8988T (cell line): ENCODE measurements at regions not wholly inside any gene's neighbourhood (a gene's known extent, or its start where the extent isn't known, plus 50 kb on each side); places are given as distances from the start of the nearest gene placed in this dataset.
A peak's percentile ranks its signal among the peaks of the same experiment; 100 is the strongest.
"Not testable (repeated sequence)": the region's sequence is repeated elsewhere in the genome, so short reads cannot be mapped to it uniquely, and the experiment has no call there.

Source experiments
- DNase-seq: peaks from one replicate; pipeline ENCODE4 v3.0.0; 2011

DNA sequence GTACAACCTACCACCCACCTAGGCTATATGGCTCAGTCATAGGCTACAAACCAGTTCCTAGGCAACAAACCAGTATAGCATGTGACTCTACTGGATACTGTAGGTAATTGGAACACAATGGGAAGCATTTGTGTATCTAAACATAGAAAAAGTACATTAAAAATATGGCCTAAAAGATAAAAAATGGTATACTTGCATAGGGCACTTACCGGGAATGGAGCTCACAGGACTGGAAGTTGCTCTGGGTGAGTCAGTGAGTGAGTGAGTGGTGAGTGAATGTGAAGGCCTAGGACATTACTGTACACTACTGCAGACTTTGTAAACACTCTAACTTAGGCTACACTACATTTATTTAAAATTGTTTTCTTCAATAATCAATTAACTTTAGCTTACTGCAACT is 139.2 kb upstream of the RBPJ start:
- DNase-seq = no peak

DNA sequence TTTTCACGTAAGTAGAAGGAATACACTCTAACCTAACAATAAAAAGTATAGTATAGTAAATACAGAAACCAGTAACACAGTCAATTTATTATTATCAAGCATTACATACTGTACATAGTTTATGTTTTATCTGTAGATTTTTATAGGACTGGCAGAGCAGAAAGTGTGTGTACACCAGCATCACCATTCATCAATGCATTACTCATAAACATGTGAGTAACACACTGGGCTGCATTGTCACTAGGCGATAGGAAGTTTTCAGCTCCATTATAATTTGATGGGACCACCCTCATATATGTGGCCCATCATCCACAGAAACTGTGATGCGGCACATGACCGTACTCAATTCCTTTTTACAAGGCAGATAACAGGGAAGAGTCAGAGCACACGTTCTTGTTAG is 137.8 kb upstream of the RBPJ start:
- DNase-seq = no peak

DNA sequence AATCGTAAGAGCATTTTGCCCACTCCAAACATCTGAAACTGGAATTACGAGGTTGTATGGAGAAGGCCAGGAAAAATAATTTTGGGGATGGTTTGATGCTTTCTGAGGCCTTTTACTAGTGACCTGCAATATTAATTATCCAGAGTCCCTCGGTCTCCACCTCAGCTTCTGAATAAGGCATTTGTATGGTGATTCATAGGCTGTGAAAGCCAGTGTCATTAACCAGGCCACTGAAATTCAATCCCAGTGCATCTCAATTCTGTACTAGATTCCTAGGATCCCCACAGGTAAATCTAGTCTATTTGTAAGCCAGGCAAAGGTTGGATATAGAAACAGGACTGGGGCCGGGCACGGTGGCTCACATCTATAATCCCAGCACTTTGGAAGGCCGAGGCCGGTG is 135.4 kb upstream of the RBPJ start:
- no peak for DNase-seq

DNA sequence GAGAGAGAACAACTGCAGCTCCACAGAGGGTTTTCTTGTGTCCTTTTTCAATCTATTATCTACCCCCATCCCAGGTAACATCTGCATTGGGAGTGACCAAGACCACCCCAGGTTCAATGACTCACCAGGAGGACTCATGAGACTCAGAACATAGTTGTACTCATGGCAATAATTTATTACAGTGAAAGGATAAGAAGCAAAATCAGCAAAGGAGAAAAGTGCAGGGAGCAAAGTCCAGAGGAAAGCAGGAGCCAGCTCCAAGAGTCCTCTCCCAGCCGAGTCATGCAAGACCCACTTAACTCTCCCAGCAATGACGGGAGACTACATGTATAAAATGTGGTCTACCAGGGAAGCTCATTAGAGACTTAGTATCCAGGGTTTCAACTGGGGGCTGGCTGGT is 129.5 kb upstream of the RBPJ start:
- no peak for DNase-seq

DNA sequence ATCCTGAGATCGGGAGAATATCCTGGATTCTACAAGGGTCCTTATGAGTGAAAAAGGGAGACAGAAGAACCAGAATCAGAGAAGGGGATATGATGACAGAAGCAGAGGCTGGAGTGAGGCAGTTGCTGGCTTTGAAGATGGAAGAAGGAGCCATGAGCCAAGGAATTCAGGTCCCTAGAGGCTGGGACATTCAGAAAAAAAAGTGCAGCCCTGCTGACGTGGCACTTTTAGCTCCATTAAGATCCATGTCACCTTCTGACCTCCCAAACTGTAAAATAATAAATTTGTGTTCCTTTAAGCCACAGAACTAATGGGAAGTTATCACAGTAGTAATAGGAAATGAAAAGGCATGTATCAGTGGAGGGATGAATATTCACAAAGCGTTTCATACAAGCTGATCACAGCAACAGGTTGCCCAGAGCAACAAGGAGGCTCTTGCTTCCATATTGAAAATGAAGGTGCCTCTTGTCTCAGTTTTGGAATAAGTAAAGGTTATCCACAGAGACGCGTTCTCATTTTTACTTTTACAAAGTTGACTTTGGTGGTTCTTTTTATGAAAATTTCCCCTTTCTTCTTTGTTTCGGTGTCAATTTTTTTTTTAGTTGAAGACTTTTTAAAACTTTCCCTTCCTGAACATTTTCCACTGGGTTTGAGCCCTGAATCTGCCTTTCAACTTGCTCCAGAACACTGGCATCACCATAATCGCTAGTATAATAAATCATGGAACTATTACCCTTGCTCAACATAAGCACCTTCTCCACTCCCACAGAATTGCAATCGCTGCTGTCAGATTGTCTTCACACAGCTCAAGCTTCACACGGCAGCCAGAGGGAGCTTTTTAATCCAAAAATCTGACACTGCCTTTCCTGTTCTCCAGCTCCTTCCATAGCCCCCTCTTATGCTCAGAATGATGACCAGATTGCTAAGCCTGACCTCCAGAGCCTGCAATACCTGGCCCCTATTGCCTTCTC is 127.6 kb upstream of the RBPJ start:
- no peak for DNase-seq

DNA sequence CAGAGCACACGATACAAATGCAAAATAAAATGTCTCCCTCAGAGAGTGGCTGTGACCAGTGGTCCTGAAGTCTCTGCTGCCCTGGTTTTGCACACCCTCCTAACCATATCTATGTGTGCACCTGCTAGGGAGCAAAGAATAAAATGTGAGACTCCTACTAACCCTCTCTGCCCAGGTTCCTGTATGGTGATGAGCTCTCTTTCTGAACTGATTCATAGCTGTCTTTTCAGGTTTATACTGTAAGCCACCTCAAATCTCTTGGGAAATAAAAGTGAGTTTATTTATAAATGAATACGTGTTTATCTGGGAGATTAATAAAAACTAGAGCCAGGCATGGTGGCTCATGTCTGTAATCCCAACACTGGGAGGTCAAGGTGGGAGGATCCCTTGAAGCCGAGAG is 126.0 kb upstream of the RBPJ start:
- DNase-seq = no peak

DNA sequence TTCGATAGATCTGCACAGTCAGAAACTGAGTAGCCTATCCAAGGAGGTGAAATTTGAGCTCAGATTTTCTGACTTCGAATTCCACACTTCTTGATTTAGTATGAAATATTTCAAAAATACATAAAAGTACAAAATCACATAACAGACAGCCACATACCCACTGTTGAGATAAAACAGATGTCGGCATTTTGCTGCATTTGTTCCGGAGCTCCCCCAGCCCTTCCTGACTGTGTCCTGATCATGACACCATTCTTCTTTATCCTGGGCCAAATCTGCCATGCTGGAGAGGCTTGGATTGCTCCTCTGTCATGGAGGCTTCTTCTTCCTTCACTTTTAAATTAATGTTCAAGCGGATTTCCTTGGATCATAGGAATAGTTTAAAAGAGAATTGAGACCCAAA is 124.2 kb upstream of the RBPJ start:
- DNase-seq = no peak

DNA sequence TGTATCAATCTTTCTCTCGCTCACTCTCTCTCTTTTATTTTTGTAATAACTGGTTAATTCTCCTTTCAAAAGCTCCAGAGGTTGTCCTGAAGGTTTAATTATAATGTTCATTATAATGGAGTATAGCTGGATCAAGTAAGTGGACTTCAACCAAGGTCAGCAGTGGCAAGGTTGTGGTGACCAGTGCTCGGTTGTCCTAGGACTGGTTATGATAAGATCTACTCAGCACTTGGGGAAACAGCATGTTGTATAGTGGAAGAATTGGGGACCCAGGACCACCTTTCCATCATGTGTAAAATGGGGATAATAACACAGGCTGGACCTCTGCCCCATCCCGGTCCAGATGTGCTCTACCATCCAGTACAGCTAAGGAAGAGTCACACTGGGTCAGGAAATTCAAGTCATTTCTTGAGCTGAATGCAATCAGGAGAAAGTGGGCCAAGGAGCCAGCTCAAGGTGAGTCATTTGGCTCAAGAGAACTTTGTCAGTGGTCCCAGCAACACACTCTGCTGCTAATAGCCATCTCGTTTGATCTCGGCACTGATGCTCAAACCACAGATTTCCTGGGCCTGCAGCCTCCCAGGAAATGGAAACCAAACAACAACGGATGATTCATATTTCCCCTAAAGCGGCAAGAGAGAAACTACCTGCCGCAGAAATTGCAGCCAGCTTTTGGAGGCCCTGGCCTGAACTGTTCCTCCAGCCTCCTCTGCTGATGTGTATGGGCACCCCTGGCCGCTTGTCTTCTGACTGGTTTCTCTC is 123.6 kb upstream of the RBPJ start:
- peak; percentile 55 for DNase-seq

DNA sequence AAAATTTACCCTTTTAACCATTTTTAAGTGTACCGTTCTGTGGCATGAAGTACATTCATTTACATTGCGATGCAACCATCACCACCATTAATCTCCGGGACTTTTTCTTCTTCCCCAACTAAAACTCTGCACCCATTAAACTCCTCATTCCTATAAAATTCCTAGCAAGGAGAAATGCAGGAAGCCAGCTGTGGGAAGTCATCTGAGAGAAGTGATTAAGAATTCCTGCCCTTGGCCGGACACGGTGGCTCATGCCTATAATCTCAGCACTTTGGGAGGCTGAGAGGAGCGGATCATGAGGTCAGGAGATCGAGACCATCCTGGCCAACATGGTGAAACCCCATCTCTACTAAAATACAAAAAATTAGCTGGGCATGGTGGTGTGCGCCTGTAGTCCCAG is 121.9 kb upstream of the RBPJ start:
- DNase-seq = not testable (repeated sequence)

DNA sequence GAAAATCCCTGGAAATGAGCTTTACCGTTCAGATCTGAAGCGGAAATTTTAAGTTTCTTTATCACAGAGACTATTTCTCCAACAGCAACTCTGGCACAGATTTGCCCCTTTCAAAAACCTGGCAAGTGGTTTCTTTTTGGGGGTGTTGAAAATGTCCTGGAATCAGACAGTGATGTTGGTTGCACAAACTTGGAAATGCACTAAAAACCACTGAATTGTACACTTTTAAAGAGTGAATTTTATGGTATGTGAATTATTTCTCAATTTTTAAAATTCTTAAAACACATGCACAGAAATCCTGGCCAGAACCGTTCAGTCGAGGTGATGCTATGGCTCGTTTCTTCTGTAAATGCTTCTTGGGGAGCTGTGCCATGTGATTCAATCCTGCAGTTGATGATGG is 121.2 kb upstream of the RBPJ start:
- no peak for DNase-seq

DNA sequence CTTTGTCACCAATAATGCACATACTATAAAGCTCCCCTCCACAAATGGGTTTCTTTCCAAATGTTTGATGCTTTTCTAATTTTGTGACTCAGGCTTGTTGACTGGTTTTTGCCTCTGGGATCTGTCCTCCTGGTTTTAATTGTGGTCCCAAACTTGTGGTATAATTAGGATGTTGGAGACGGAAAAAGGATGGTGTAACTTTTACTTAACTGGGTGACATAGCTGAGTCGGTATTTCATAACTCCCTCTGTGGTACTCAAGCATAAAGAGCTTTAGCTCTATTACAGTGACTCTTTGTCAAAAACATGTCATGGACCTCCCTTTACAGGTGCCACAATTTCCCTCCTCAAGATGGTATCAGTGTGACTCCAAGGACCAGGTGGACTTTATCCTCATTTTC is 119.7 kb upstream of the RBPJ start:
- no peak for DNase-seq

DNA sequence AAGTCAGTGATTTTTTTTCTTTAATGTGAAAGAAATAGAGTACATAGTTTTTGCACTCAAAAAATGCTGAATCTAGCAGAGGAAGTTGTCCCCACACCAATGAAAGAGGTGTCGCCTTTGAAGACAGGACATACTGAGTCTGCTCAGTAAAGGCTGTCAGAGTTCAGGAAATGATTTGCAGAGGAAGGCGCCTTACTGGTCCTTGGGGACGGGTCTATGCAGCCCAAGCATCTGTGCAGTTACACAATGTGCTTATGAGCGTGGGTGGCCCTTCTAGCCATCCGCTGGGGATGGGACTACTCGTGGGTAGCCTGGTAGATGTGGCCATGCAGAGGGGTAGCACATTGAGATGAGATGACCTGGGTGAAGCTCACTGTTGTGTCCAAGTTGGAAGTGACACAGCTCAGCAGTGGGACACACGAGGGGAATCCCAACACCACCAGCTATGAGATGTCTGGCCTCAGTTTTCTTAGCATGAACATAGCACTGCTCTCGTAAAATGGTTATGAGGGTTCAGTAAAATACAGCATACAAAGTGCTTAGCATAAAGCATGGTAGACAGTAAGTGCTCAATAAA is 116.5 kb upstream of the RBPJ start:
- no peak for DNase-seq

DNA sequence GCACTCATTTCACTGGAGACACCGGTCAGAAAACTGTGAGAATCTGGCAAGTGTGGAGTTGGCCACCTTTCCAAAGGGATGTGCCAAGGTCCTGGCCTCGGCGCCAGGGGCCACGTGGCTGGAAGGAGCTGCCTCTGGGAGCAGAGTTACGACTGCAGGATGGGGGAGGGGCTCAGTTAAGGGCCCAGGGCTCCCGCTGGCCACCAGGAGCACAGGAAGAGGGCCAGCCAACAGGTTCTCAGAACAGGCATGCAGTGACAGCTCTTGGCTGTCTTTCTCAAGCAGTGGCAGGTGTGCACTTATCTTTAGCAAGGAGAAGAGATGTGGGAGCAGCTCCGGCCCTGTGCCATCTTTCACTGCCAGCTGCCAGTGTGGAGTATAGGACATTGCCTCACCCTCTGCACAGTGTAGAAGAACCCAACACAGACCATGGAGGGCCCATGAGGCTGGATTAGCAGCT is 115.9 kb upstream of the RBPJ start:
- DNase-seq = no peak

DNA sequence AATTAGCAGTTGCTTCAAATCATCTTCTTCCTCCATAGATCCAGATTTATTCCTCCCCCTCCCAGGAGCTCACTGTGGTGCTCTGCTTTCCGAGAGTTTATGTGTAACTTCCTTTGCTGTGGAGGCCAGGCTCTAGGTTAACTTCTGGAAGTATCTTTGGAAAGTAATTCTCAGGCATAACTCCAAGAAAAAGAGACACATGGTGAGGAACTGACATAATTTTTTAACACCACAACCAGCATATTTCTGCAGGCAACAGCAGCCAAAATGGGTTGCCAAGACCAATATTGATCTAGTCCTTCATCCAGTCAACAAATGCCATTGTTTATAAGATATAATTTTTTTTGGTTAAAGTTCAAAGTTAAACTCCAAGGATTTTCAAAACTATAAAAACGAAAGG is 114.5 kb upstream of the RBPJ start:
- DNase-seq = no peak

DNA sequence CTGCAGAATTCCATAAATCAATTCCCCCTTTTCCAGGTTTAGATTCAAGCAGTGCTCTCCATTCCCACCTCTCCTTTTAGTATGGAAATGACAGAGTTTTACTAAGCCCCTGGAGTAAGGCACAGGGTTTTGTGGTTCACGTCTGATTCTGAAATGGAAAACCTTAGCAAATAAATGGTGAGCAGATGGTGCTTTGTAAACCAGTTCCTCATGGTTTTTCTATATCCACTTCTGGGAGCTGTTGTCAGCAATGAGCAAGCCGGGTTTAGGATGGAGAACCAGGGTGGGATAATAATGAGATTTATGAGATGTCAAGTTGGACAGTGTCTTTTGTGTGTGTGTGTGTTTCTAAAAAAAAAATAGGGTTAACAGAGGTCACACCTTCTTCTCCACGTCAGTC is 113.8 kb upstream of the RBPJ start:
- no peak for DNase-seq

DNA sequence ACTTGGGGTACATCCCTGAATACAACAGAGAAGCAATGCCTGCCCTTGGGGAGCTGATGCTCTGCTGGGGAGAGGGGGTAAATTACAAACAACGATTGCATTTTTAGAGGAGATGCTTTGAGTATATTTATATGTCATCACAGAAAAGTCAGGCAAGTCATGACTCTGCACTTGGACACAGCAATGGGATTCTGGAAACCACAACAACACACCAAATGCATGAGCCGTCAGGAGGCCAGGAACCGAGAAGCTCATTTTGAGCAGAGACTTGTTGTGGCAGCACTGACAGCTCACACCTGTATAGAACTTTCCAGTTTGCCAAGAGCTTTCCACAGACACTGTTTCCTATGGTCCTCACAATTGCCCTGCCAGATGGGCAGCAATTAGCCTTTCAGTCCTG is 113.2 kb upstream of the RBPJ start:
- no peak for DNase-seq

DNA sequence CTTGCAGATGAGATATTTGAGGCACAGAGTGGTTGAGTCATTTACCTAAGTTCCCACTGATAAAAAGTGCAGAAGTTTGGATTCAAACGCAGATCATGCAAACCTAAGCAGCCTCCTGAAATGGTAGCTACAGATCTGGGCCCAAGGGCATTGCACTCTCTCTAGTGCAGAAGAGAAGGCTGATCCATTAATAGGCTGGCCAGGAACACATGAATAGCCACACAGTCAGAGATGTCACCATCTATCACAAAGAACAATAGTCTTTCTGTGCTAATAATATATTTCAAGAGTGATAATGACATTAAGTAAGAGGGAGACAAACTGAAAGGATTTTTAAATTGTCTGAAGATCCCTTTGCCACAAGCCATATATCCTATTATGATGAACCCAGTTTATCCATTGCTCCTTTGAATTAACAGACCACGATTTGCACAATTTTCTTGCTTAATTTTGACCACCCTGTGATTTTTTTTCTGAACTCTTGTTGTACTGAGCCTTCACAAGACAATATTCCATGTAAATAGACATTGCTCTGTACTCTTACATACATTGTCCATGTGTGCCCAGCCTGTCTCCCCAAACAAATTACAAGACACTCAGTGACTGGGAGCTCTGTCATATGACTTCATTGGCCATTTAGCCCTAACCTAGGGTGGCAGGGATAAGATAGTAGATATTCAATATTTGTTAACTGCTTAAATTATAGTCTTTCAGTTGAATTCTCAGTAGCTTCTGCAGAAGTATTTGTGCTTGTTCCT is 112.4 kb upstream of the RBPJ start:
- DNase-seq = no peak

DNA sequence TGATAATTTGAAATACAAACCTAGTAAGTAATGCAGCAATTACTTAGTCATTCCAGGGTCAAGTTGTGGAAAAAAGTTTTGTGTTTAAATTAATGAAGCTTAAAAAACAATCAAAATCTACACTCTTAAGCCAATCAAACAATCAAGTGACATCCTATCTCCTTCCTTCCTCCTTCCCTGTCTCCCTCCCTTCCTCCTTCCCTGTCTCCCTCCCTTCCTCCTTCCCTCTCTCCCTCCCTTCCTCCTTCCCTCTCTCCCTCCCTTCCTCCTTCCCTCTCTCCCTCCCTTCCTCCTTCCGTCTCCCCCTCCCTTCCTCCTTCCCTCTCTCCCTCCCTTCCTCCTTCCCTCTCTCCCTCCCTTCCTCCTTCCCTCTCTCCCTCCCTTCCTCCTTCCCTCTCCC is 111.4 kb upstream of the RBPJ start:
- DNase-seq = not testable (repeated sequence)

DNA sequence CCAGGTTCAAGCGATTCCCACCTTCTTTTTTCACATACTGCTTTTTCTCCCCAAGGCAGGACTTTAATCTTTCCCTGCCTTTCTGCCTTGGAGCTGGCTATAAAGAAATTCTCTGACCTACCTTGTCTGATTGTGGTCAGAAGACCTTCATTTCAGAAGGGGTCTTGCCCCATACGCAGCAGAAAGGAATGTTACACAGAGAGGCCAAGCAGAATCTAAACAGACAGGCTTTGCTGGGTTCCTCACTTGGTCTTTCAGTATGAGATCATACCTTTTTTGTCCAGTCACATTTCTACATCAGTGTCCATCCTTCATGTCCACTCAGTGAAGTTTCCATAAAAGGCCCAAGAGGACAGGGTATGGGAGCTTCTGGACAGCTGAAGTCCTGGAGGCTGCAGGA is 108.3 kb upstream of the RBPJ start:
- no peak for DNase-seq

DNA sequence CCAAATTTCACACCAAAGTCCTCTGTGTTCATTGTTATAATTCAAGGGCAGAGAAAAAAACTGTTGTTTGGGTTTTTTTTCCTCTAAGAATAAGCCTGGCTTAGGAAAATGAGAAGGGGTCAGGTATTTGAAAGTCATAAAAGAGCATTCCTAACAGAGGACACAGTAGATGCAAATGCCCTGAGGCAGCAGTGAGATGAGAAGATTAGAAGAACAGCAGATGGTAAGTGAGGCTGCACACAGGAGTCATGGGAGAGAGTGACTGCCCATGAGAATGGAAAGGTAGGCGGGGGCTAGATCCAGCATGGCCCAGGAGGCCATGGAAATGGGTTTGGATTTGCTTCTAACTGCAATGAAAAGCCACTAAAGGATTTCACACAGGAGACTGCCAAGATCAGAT is 107.5 kb upstream of the RBPJ start:
- DNase-seq = no peak

DNA sequence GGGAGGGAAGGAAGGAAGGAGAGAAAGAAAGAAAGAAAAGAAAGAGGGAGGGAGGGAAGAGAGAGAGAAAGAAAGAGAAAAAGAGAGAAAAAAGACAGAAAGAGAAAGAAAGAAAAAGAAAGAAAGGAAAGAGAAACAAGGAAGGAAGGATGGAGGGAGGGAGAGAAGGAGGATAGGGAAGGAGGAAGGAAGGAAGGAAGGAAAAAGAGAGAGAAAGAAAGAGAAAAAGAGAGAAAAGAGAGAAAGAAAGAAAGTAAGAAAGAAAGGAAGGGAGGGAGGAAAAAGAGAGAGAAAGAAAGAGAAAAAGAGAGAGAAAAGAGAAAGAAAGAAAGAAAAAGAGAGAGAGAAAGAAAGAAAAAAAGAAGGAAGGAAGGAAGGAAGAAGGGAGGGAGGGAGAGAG is 105.8 kb upstream of the RBPJ start:
- DNase-seq = no peak

DNA sequence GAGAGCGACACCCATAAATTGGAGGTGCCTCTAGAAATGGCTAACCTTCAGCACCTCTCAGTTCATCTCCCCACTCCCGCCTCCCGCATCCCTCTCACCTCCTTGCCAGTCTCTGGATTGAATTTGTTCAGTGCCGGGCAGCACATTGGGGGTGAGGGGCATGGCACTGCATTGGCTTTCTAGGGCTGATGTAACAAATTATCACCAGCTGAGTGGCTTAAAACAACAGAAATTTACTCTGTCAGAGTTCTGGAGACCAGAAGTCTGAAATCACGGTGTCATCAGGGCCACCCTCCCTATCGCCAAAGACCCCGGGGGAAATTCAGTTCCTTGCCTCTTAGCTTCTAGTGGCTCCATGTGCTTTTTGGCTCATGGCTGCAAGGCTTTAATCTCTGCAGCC is 105.1 kb upstream of the RBPJ start:
- DNase-seq = no peak

DNA sequence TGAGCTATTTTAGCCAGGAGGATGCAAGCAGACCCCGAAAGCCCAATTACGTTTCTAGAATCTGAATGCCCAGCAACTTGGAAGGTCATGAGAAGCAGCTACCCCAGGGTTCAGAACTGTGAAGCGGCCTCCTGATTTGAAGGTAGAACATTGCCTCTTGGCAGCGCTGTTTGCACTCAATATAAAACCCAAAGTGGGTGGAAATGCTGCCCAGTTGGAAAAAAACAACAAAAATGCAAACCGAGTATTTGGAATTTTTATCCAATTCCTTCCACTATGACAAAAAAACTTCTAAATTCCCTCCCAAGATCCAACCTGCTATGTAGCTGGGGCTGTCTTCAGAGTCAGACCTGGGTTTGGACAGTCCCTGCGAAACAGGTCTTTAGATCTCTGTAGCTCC is 103.3 kb upstream of the RBPJ start:
- no peak for DNase-seq
